ENCODE measurements at regions not wholly inside any gene's neighbourhood (a gene's known extent, or its start where the extent isn't known, plus 50 kb on each side); places are given as distances from the start of the nearest gene placed in this dataset.

GRCh38 chr12:45611061-45611460 is 118.4 kb upstream of the ARID2 start:
- Histone ChIP-seq H2AFZ (ENCODE audit: low read depth, low read length) (peak overlapping the region; percentile 75), H4K20me1 (replicated peaks; ENCODE audit: control insufficient read depth, extremely low read depth, insufficient read depth, low read length) (no peaks in the 10 kb centered on the region), H3K4me1 (ENCODE audit: control insufficient read depth, extremely low read depth, insufficient read depth, low read length) (peaks cover 31% of the 10 kb centered on the region), H3K4me2 (ENCODE audit: insufficient read depth, low read length) (peak overlapping the region; percentile 35), H3K27ac (ENCODE audit: insufficient read depth, low read depth, low read length) (no peak overlapping the region), H3K9me1 (replicated peaks; ENCODE audit: control insufficient read depth, extremely low read depth, insufficient read depth, low read length) (no peaks in the 10 kb centered on the region), H3K36me3 (ENCODE audit: control insufficient read depth in 2 of 2, extremely low read depth in 1 of 2, insufficient read depth in 2 of 2, low read length in 2 of 2) (no peaks in the 10 kb centered on the region), H3K9ac (replicated peaks; ENCODE audit: extremely low read depth, insufficient read depth, low read length) (peak overlapping the region; percentile 21), H3K9me3 (replicated peaks; ENCODE audit: control insufficient read depth, insufficient read depth, low read length) (no peaks in the 10 kb centered on the region), H3K79me2 (ENCODE audit: control insufficient read depth, insufficient read depth, low read length) (no peaks in the 10 kb centered on the region), H3K4me3 (replicated peaks in 1 of 3; ENCODE audit: insufficient read depth in 1 of 3, low read depth in 1 of 3, low read length in 3 of 3) (no peak overlapping the region), H3K27me3 (ENCODE audit: control insufficient read depth in 2 of 2, insufficient read depth in 2 of 2, low read length in 2 of 2) (no peaks in the 10 kb centered on the region)
- dilution Hi-C loops (cut with MboI; ENCODE audit: extremely low pct_ligation_motif_present, low sequenced_read_pairs) = no loop called here
- ChIA-PET POLR2A (no interaction called here), CTCF (no interaction called here)
- intact Hi-C loops (cut with micrococcal nuclease) = loop anchor here (10.0 kb wide), 1 partner anchor 346 kb away; no protein-coding TSS in a partner anchor
- DNase-seq (ENCODE audit: low read depth, low spot score) = no peak
- FAIRE-seq = no peak
- no TSS peak for BruUV-seq (replicated peaks)
- TF ChIP-seq MYC (IDR thresholded peaks at IDR 0.05; ENCODE audit: low read depth, low read length) (no peak), POLR2A (IDR thresholded peaks at IDR 0.05; ENCODE audit: low read depth, low read length) (no peak), POLR2AphosphoS5 (IDR thresholded peaks at IDR 0.05; ENCODE audit: insufficient read depth, low read depth, low read length) (no peak), GATA2 (IDR thresholded peaks at IDR 0.05; ENCODE audit: insufficient read depth, insufficient read length, low read depth, low read length) (no peak), JUN (IDR thresholded peaks at IDR 0.05; ENCODE audit: borderline replicate concordance, insufficient read depth, insufficient read length, low read depth) (no peak), CTCF (IDR thresholded peaks at IDR 0.05; ENCODE audit: extremely low read depth in 1 of 2, insufficient read depth in 1 of 2, low read depth in 1 of 2, low read length in 2 of 2) (no peak), FOS (IDR thresholded peaks at IDR 0.05; ENCODE audit: borderline replicate concordance, insufficient read depth, low read length) (no peak), MAX (IDR thresholded peaks at IDR 0.05; ENCODE audit: insufficient read depth, insufficient read length) (no peak), EZH2 (IDR thresholded peaks at IDR 0.05; ENCODE audit: borderline replicate concordance, low read depth, low read length, severe bottlenecking) (no peak)

Data from endothelial cell of umbilical vein (primary cell).